ENCODE measurements at regions not wholly inside any gene's neighbourhood (a gene's known extent, or its start where the extent isn't known, plus 50 kb on each side); places are given as distances from the start of the nearest gene placed in this dataset.

DNA sequence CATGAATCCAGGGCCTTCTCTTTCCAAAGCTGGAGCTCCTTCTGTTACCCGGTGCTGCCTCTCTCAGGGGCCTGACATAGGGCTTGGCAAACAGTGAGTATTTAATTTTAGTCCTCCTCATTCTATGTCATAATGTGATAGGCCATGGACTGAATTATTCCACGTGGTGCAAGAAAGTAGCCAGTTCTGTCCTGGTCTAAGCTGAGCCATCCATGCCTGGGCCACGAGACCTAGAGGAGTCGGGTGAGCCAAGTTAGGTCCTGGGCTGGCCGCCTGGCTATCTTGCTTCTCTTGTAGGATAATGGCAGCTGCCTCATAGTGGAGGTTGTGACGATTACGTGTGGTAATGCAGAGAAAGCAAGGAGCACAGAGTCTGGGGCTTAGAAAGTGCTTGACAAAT is 170.6 kb downstream of the FAM43A start:
- no peak for TF ChIP-seq JUNB (IDR thresholded peaks at IDR 0.05; ENCODE audit: unreplicated experiment)
- TF ChIP-seq CTCF (conservative IDR thresholded peaks at IDR 0.05; ENCODE audit: low read depth in 2 of 2) = no peak
- TF ChIP-seq ZNF331 (CRISPR knock-in tag; IDR thresholded peaks at IDR 0.05; ENCODE audit: low read depth) = no peak
- TF ChIP-seq POLR2AphosphoS5 (IDR thresholded peaks at IDR 0.05; ENCODE audit: low read depth) = no peak
- no peak for TF ChIP-seq EZH2phosphoT487 (IDR thresholded peaks at IDR 0.05; ENCODE audit: unreplicated experiment)
- no peak for TF ChIP-seq ZNF114 (CRISPR knock-in tag; IDR thresholded peaks at IDR 0.05)
- no peak for TF ChIP-seq EZH2 (IDR thresholded peaks at IDR 0.05; ENCODE audit: low read depth, unreplicated experiment)
- TF ChIP-seq, protein P1, sequence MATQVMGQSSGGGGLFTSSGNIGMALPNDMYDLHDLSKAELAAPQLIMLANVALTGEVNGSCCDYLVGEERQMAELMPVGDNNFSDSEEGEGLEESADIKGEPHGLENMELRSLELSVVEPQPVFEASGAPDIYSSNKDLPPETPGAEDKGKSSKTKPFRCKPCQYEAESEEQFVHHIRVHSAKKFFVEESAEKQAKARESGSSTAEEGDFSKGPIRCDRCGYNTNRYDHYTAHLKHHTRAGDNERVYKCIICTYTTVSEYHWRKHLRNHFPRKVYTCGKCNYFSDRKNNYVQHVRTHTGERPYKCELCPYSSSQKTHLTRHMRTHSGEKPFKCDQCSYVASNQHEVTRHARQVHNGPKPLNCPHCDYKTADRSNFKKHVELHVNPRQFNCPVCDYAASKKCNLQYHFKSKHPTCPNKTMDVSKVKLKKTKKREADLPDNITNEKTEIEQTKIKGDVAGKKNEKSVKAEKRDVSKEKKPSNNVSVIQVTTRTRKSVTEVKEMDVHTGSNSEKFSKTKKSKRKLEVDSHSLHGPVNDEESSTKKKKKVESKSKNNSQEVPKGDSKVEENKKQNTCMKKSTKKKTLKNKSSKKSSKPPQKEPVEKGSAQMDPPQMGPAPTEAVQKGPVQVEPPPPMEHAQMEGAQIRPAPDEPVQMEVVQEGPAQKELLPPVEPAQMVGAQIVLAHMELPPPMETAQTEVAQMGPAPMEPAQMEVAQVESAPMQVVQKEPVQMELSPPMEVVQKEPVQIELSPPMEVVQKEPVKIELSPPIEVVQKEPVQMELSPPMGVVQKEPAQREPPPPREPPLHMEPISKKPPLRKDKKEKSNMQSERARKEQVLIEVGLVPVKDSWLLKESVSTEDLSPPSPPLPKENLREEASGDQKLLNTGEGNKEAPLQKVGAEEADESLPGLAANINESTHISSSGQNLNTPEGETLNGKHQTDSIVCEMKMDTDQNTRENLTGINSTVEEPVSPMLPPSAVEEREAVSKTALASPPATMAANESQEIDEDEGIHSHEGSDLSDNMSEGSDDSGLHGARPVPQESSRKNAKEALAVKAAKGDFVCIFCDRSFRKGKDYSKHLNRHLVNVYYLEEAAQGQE (IDR thresholded peaks at IDR 0.05; ENCODE audit: unreplicated experiment) = no peak
- TF ChIP-seq ETS1 (IDR thresholded peaks at IDR 0.05) = no peak
- TF ChIP-seq CREB1 (CRISPR knock-in tag; IDR thresholded peaks at IDR 0.05; ENCODE audit: low read depth) = no peak
- TF ChIP-seq, protein P2, sequence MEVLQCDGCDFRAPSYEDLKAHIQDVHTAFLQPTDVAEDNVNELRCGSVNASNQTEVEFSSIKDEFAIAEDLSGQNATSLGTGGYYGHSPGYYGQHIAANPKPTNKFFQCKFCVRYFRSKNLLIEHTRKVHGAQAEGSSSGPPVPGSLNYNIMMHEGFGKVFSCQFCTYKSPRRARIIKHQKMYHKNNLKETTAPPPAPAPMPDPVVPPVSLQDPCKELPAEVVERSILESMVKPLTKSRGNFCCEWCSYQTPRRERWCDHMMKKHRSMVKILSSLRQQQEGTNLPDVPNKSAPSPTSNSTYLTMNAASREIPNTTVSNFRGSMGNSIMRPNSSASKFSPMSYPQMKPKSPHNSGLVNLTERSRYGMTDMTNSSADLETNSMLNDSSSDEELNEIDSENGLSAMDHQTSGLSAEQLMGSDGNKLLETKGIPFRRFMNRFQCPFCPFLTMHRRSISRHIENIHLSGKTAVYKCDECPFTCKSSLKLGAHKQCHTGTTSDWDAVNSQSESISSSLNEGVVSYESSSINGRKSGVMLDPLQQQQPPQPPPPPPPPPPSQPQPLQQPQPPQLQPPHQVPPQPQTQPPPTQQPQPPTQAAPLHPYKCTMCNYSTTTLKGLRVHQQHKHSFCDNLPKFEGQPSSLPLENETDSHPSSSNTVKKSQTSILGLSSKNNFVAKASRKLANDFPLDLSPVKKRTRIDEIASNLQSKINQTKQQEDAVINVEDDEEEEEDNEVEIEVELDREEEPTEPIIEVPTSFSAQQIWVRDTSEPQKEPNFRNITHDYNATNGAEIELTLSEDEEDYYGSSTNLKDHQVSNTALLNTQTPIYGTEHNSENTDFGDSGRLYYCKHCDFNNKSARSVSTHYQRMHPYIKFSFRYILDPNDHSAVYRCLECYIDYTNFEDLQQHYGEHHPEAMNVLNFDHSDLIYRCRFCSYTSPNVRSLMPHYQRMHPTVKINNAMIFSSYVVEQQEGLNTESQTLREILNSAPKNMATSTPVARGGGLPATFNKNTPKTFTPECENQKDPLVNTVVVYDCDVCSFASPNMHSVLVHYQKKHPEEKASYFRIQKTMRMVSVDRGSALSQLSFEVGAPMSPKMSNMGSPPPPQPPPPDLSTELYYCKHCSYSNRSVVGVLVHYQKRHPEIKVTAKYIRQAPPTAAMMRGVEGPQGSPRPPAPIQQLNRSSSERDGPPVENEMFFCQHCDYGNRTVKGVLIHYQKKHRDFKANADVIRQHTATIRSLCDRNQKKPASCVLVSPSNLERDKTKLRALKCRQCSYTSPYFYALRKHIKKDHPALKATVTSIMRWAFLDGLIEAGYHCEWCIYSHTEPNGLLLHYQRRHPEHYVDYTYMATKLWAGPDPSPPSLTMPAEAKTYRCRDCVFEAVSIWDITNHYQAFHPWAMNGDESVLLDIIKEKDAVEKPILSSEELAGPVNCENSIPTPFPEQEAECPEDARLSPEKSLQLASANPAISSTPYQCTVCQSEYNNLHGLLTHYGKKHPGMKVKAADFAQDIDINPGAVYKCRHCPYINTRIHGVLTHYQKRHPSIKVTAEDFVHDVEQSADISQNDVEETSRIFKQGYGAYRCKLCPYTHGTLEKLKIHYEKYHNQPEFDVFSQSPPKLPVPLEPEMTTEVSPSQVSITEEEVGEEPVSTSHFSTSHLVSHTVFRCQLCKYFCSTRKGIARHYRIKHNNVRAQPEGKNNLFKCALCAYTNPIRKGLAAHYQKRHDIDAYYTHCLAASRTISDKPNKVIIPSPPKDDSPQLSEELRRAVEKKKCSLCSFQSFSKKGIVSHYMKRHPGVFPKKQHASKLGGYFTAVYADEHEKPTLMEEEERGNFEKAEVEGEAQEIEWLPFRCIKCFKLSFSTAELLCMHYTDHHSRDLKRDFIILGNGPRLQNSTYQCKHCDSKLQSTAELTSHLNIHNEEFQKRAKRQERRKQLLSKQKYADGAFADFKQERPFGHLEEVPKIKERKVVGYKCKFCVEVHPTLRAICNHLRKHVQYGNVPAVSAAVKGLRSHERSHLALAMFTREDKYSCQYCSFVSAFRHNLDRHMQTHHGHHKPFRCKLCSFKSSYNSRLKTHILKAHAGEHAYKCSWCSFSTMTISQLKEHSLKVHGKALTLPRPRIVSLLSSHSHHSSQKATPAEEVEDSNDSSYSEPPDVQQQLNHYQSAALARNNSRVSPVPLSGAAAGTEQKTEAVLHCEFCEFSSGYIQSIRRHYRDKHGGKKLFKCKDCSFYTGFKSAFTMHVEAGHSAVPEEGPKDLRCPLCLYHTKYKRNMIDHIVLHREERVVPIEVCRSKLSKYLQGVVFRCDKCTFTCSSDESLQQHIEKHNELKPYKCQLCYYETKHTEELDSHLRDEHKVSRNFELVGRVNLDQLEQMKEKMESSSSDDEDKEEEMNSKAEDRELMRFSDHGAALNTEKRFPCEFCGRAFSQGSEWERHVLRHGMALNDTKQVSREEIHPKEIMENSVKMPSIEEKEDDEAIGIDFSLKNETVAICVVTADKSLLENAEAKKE (CRISPR knock-in tag; IDR thresholded peaks at IDR 0.05) = no peak
- no peak for TF ChIP-seq NANOG (IDR thresholded peaks at IDR 0.05; ENCODE audit: borderline replicate concordance)

Measured in GM23338 (cell line).